Small intestine (tissue), 7 donors: ENCODE measurements at regions not wholly inside any gene's neighbourhood (a gene's known extent, or its start where the extent isn't known, plus 50 kb on each side); places are given as distances from the start of the nearest gene placed in this dataset.

ENCODE experiments used
- DNase-seq, 2 donors: peaks; one replicate each; pipeline versions ENCODE4 v3.0.0 to v3.0.0-alpha.2; 2013
- FAIRE-seq: peaks from 2 replicates; lab custom pipeline; 2012; peaks lifted over from hg19 to GRCh38; lab: Jason Lieb, UNC
- H3K27ac ChIP-seq, 3 donors: one replicate each; pipeline ENCODE4 v1.5.1; 2013; ENCODE audit warnings: low read length in 2 of 3, mild to moderate bottlenecking in 2 of 3, control low read depth in 1 of 3, inconsistent platforms in 1 of 3, low read depth in 1 of 3, moderate library complexity in 1 of 3
- H3K27me3 ChIP-seq, 3 donors: one replicate each; pipeline ENCODE4 v1.6.1; 2013; ENCODE audit warnings: low read length in 3 of 3, inconsistent platforms in 1 of 3; ENCODE audit not compliant: control insufficient read depth in 3 of 3, insufficient read depth in 3 of 3
- H3K36me3 ChIP-seq, 3 donors: one replicate each; pipeline ENCODE4 v1.6.1; 2013; ENCODE audit warnings: low read length in 3 of 3, inconsistent platforms in 1 of 3, low read depth in 1 of 3, mild to moderate bottlenecking in 1 of 3, moderate library complexity in 1 of 3; ENCODE audit not compliant: control insufficient read depth in 3 of 3, insufficient read depth in 2 of 3
- H3K4me1 ChIP-seq, 3 donors: one replicate each; pipeline ENCODE4 v1.6.1; 2013; ENCODE audit warnings: low read length in 2 of 3, inconsistent platforms in 1 of 3, low read depth in 1 of 3, mild to moderate bottlenecking in 1 of 3, moderate library complexity in 1 of 3; ENCODE audit not compliant: control insufficient read depth in 3 of 3, insufficient read depth in 2 of 3
- H3K4me3 ChIP-seq, 3 donors: one replicate each; pipeline ENCODE4 v1.5.1; 2013; ENCODE audit warnings: low read length in 3 of 3, control low read depth in 1 of 3, inconsistent platforms in 1 of 3, low read depth in 1 of 3, mild to moderate bottlenecking in 1 of 3, moderate library complexity in 1 of 3
- H3K9me3 ChIP-seq, 2 donors: one replicate each; pipeline ENCODE4 v1.6.1; 2013; ENCODE audit warnings: low read depth in 1 of 2, low read length in 1 of 2; ENCODE audit not compliant: control insufficient read depth in 2 of 2, insufficient read depth in 1 of 2
- WGBS, 3 donors: extraction: QIAGEN DNeasy Blood & Tissue Kit; methylation state at CpG; one replicate each; pipeline ENCODE4 v1.1.7; 2013; 5-methylcytosine and 5-hydroxymethylcytosine counted together
- donor health status: healthy with polysubstance abuse.
- donor health status: control.
- donor health status: control.
- donor health status: Bipolar disorder and iron deficiency.
- donor health status: healthy.

GRCh38 chr10:84820120-84820519 is 491.7 kb downstream of the CCSER2 start:
- H3K4me3 ChIP-seq, result no peak overlapping the region
- no peak for FAIRE-seq
- DNase-seq, result no peak
- no peaks in the 10 kb centered on the region for H3K27me3 ChIP-seq
- no peaks in the 10 kb centered on the region for H3K4me1 ChIP-seq
- H3K27ac ChIP-seq, result no peak overlapping the region
- H3K36me3 ChIP-seq, result no peaks in the 10 kb centered on the region
- H3K9me3 ChIP-seq, result no peaks in the 10 kb centered on the region
- 61 to 72% (median 65%) methylated on average over 3 of the region's 3 CpGs for WGBS, 3 donors

- FAIRE-seq, result no peak
Observed at GRCh38 chr10:84820596-84820995, 492.2 kb downstream of the CCSER2 start.

GRCh38 chr10:84822931-84823630 is 494.7 kb downstream of the CCSER2 start:
- Histone ChIP-seq H3K4me1 (no peaks in the 10 kb centered on the region), H3K27ac (no peak overlapping the region), H3K27me3 (no peaks in the 10 kb centered on the region), H3K4me3 (no peak overlapping the region), H3K9me3 (no peaks in the 10 kb centered on the region), H3K36me3 (no peaks in the 10 kb centered on the region)
- FAIRE-seq (no peak), DNase-seq (no peak)
- WGBS, 3 donors, result 47 to 59% (median 55%) methylated on average over 3 of the region's 3 CpGs

More at GRCh38 chr10:84820596-84820995, 492.2 kb downstream of the CCSER2 start:
- no peaks in the 10 kb centered on the region for H3K4me1 ChIP-seq
- H3K4me3 ChIP-seq, result no peak overlapping the region
- H3K36me3 ChIP-seq, result no peaks in the 10 kb centered on the region
- no peak overlapping the region for H3K27ac ChIP-seq
- no peak for DNase-seq
- no peaks in the 10 kb centered on the region for H3K27me3 ChIP-seq
- 73 to 82% (median 76%) methylated on average over 2 of the region's 2 CpGs for WGBS, 3 donors
- no peaks in the 10 kb centered on the region for H3K9me3 ChIP-seq

GRCh38 chr10:84824525-84824924 is 496.1 kb downstream of the CCSER2 start:
- 80 to 95% (median 85%) methylated on average over 1 of the region's 1 CpG for WGBS, 3 donors
- Histone ChIP-seq H3K27me3 (no peaks in the 10 kb centered on the region), H3K27ac (no peak overlapping the region), H3K4me3 (no peak overlapping the region), H3K9me3 (no peaks in the 10 kb centered on the region), H3K36me3 (no peaks in the 10 kb centered on the region), H3K4me1 (no peaks in the 10 kb centered on the region)
- FAIRE-seq (no peak), DNase-seq (no peak)

GRCh38 chr10:84825330-84825729 is 496.9 kb downstream of the CCSER2 start:
- no peaks in the 10 kb centered on the region for H3K9me3 ChIP-seq
- H3K36me3 ChIP-seq, result no peaks in the 10 kb centered on the region
- H3K4me1 ChIP-seq, result no peaks in the 10 kb centered on the region
- H3K27ac ChIP-seq, result no peak overlapping the region
- 31 to 43% (median 32%) methylated on average over 1 of the region's 1 CpG for WGBS, 3 donors
- no peaks in the 10 kb centered on the region for H3K27me3 ChIP-seq
- FAIRE-seq (no peak), DNase-seq (peak in 1 of 2 donors; percentile 5)
- H3K4me3 ChIP-seq, result no peak overlapping the region

GRCh38 chr10:84826704-84827103 is 498.3 kb downstream of the CCSER2 start:
- Histone ChIP-seq H3K27me3 (no peaks in the 10 kb centered on the region), H3K36me3 (no peaks in the 10 kb centered on the region), H3K27ac (no peak overlapping the region), H3K4me3 (no peak overlapping the region), H3K9me3 (no peaks in the 10 kb centered on the region), H3K4me1 (no peaks in the 10 kb centered on the region)
- DNase-seq (no peak), FAIRE-seq (no peak)
- WGBS, 3 donors, result 53 to 66% (median 61%) methylated on average over 3 of the region's 3 CpGs

GRCh38 chr10:84829131-84829530 is 500.7 kb downstream of the CCSER2 start:
- H3K27ac ChIP-seq, result no peak overlapping the region
- WGBS, 3 donors, result 59 to 69% (median 65%) methylated on average over 7 of the region's 7 CpGs
- FAIRE-seq, result no peak
- H3K36me3 ChIP-seq, result no peaks in the 10 kb centered on the region
- no peak for DNase-seq
- H3K9me3 ChIP-seq, result no peaks in the 10 kb centered on the region
- no peak overlapping the region for H3K4me3 ChIP-seq
- H3K4me1 ChIP-seq, result no peaks in the 10 kb centered on the region
- no peaks in the 10 kb centered on the region for H3K27me3 ChIP-seq

- DNase-seq, result no peak
- Histone ChIP-seq H3K9me3 (no peaks in the 10 kb centered on the region), H3K27me3 (no peaks in the 10 kb centered on the region), H3K27ac (no peak overlapping the region), H3K36me3 (no peaks in the 10 kb centered on the region), H3K4me3 (no peak overlapping the region), H3K4me1 (no peaks in the 10 kb centered on the region)
- no peak for FAIRE-seq
- 33 to 66% (median 49%) methylated on average over 3 of the region's 3 CpGs for WGBS, 3 donors
Observed at GRCh38 chr10:84837041-84837812, 508.8 kb downstream of the CCSER2 start.
